Memory B cell (primary cell): ENCODE measurements at regions not wholly inside any gene's neighbourhood (a gene's known extent, or its start where the extent isn't known, plus 50 kb on each side); places are given as distances from the start of the nearest gene placed in this dataset.
"Not testable (repeated sequence)": the region's sequence is repeated elsewhere in the genome, so short reads cannot be mapped to it uniquely, and the experiment has no call there.

Experiments used
- ATAC-seq: fragments of 150-1000 bp; cut with Tn5 transposase; 2 replicates; pipeline ENCODE4 v1.10.0; 2021; ENCODE audit warnings: low read depth, mild to moderate bottlenecking, moderate library complexity
- DNase-seq, 2 donors: peaks; one replicate each; pipeline ENCODE4 v3.0.0; 2022; ENCODE audit warnings: low spot score in 2 of 2
- H3K27ac Mint-ChIP-seq: one replicate; pipeline ENCODE4 v1.8.0; 2022; ENCODE audit warnings: mild to moderate bottlenecking, moderate library complexity, mixed read lengths
- H3K27me3 Mint-ChIP-seq: one replicate; pipeline ENCODE4 v1.8.0; 2022; ENCODE audit warnings: mixed read lengths
- H3K36me3 Mint-ChIP-seq: one replicate; pipeline ENCODE4 v1.8.0; 2022; ENCODE audit warnings: mild to moderate bottlenecking, mixed read lengths
- H3K4me1 Mint-ChIP-seq: one replicate; pipeline ENCODE4 v1.8.0; 2022; ENCODE audit warnings: mixed read lengths
- H3K4me3 Mint-ChIP-seq: one replicate; pipeline ENCODE4 v1.8.0; 2022; ENCODE audit warnings: mild to moderate bottlenecking, moderate library complexity, mixed read lengths
- H3K9me3 Mint-ChIP-seq: one replicate; pipeline ENCODE4 v1.8.0; 2022; ENCODE audit warnings: mixed read lengths

- H3K27me3 Mint-ChIP-seq, ATAC-seq, H3K27ac Mint-ChIP-seq, H3K36me3 Mint-ChIP-seq, DNase-seq, H3K4me1 Mint-ChIP-seq, H3K4me3 Mint-ChIP-seq: not testable (repeated sequence)
- peaks cover 13% of the 10 kb centered on the region for H3K9me3 Mint-ChIP-seq
These were observed 149.8 kb downstream of the DLL1 start for GRCh38 chr6:170141061-170141460.

DNA sequence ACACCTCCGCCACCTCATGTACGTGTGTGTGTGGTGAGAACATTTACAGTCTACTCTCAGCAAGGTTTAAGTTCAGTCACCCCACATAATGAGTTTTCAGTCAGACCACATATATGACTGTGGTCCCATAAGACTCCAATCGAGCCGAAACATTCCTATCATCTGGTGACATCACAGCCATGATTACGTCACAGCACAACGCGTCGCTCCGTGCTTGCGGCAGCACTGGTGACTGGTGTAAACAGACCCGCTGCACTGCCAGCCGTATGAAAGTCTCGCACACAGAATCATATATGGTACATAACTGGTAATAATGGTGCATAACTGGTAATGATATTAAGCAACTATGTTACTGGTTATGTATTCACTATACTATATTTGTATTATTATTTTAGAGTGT, 150.7 kb downstream of the DLL1 start:
- DNase-seq = no peak
- ATAC-seq = no peak
- no peaks in the 10 kb centered on the region for H3K27me3 Mint-ChIP-seq
- H3K4me3 Mint-ChIP-seq = no peak overlapping the region
- H3K36me3 Mint-ChIP-seq = peaks cover 6% of the 10 kb centered on the region
- no peak overlapping the region for H3K27ac Mint-ChIP-seq
- H3K4me1 Mint-ChIP-seq = peaks cover 7% of the 10 kb centered on the region
- H3K9me3 Mint-ChIP-seq = peaks cover 12% of the 10 kb centered on the region

DNA sequence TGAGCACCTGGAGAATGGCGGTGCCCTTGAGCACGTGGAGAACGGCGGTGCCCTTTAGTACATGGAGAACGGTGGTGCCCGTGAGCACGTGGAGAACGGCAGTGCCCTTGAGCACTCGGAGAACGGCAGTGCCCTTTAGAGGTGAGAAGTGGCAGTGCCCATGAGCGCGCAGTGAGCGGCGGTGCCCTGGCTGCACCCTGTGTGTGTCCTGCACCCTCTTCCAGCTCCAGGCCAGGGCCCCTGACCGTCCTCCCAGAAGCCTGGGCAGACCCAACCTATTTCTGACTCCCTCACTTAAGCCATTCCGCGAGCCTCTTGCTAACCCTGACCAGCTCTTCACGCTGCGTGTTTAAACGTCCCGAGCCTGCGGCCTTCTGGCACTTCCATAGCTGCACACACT, 151.3 kb downstream of the DLL1 start:
- Mint-ChIP-seq H3K36me3 (peaks cover 2% of the 10 kb centered on the region), H3K27ac (no peak overlapping the region), H3K9me3 (peaks cover 7% of the 10 kb centered on the region), H3K4me3 (no peak overlapping the region), H3K4me1 (peaks cover 2% of the 10 kb centered on the region), H3K27me3 (no peaks in the 10 kb centered on the region)
- ATAC-seq = no peak
- no peak for DNase-seq

DNA sequence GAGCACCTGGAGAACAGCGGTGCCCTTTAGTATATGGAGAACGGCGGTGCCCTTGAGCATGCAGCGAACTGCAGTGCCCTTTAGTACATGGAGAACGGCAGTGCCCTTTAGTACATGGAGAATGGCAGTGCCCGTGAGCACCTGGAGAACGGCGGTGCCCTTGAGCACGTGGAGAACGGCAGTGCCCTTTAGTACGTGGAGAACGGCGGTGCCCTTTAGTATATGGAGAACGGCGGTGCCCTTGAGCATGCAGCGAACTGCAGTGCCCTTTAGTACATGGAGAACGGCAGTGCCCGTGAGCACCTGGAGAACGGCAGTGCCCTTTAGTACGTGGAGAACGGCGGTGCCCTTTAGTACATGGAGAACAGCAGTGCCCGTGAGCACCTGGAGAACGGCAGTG, 151.8 kb downstream of the DLL1 start:
- not testable (repeated sequence) for ATAC-seq, H3K27me3 Mint-ChIP-seq, H3K4me1 Mint-ChIP-seq, H3K9me3 Mint-ChIP-seq, H3K27ac Mint-ChIP-seq, H3K4me3 Mint-ChIP-seq, DNase-seq, H3K36me3 Mint-ChIP-seq

DNA sequence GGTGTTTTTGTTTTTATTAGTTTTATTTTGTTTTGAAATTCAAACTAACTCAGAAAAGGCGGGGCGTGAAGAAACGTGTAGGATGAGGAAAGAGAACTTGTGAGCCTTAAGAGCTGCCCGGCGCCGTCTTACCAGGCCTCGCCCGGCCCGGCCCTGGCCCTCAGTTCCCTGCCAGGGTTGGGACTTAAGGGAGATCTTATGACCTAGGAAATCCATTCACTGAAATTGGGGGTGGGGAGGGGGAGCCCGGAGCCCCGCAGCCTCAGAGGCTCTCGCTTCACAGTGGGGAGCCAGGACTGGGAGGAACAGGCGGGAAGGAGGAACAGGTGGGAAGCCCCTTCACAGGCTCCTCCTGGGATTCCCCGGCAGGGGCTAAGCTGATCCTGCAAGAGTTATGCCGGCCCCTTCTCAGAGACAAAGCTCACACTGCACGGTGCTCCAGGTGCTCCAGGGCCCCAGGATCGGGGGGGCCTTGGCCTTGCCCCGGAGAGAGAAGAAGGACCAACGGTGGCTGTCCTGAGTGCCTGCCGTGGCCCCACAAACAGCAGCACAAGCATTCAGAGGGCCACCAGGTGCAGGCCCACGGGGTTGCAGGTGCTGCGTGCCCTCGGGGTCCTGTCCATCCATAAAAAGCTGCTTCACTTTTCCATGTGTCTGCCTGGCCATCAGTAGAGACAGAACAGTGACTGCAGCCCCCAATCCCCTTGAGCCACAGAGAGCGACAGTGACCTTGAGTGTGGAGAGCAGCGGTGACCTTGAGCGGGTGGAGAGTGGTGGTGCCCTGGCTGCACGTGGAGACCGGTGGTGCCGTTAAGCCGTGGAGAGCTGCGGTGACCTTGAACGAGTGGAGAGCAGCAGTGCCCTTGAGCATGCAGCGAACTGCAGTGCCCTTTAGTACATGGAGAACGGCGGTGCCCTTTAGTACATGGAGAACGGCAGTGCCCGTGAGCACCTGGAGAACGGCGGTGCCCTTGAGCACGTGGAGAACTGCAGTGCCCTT, 152.7 kb downstream of the DLL1 start:
- no peaks in the 10 kb centered on the region for H3K27me3 Mint-ChIP-seq
- no peak overlapping the region for H3K4me3 Mint-ChIP-seq
- H3K27ac Mint-ChIP-seq = no peak overlapping the region
- no peak for ATAC-seq
- no peaks in the 10 kb centered on the region for H3K4me1 Mint-ChIP-seq
- no peak for DNase-seq
- no peaks in the 10 kb centered on the region for H3K36me3 Mint-ChIP-seq
- peaks cover 5% of the 10 kb centered on the region for H3K9me3 Mint-ChIP-seq

DNA sequence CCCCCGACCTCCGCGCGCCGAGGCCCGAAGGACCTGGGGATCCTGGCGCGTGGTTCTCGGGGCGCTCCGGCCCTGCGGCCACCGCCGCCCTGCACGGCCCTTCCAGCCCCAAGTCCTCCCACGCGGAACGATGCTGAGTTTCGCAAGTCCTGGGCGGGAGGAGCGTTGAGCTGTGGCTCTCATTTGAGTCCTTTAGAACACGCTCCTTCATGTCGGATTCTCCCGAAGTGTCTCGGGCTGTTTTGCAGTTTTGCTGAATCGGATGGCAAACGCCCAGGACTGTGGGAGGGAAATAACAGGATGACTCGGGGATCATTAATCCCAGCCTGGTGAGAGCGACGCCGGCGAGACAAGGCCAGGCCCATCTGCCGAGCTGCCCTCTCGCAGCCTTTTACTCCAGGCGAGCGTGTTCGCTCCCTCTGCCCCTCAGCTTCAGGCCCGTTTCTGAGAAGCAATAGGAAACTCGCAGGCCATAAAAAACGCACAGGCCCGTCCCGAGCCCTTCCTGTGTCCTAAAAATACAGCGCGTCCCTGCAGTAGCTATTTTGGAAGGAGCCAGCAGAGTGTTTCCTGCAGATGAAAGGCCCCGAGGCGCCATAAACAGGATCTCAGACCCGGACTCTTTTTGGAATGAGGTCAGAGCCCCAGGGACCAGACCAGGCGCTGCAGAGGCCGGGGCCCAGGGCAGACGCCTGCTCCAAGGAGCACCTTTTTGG, 153.5 kb downstream of the DLL1 start:
- H3K4me1 Mint-ChIP-seq = no peaks in the 10 kb centered on the region
- no peaks in the 10 kb centered on the region for H3K36me3 Mint-ChIP-seq
- no peak overlapping the region for H3K4me3 Mint-ChIP-seq
- ATAC-seq (no peak), DNase-seq (no peak)
- H3K9me3 Mint-ChIP-seq = peaks cover 5% of the 10 kb centered on the region
- H3K27me3 Mint-ChIP-seq = no peaks in the 10 kb centered on the region
- no peak overlapping the region for H3K27ac Mint-ChIP-seq

DNA sequence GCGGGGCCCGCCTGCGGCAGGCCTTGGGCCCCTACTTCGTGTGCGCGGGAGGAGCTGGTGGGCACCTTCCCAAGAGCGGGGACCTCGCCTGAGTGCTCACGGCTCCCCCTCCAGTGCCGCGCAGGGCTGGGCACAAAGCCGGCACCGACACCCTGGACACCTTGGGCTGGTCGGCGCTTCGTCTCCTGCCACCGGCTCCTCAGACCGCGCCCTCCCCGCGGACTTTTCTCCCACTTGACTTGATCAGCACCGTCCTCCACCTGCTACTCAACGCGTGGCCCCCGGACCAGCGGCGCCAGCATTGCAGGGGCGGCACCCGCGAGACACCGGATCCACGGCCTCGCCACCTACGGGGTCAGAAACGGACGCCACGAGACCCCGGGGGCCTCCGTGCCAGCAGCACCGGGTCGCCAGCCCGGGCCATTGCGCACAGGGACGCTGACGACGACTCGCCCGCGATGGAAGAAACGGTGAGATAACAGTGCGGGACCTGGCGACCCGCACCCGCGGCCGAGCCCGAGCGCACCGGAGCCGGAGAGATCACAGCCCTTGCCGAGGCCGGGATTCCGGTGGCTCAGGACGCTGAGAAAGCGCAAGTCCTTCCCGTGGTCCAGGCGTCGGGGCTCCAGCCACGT, 154.2 kb downstream of the DLL1 start:
- ATAC-seq (no peak), DNase-seq (no peak)
- Mint-ChIP-seq H3K36me3 (no peaks in the 10 kb centered on the region), H3K9me3 (peaks cover 5% of the 10 kb centered on the region), H3K4me1 (no peaks in the 10 kb centered on the region), H3K27ac (no peak overlapping the region), H3K27me3 (no peaks in the 10 kb centered on the region), H3K4me3 (no peak overlapping the region)

DNA sequence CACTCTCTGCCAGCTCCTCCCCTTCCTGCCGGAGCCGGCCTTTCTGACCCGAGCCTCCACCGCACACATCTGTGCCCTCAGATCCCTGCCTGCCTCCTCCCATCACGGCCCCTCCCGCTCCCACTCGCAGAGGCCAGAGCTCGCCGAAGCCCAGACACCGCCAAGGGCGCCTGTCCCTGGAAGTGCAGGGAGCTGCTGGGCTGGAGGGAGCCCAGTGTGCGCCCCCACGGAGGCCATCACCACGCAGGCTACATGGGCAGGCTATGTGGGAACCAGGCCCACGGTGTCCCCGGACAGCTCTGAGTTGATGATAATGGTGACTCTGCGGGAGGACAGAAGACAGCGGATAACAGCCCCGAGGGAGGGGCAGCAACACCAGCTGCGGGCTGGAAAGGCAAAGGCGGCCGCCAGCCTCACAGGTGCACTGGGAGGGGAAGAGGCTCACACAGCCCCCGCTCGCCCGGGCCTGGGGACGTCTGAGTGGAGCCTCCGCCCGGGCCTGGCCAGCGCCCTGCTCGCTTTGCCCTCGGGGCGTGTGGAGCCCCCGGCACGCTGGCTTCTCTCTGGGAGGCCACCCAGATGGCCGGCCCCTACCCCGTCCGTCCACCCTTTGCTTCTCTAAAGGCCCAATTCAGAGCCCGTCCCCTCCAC, 154.9 kb downstream of the DLL1 start:
- Mint-ChIP-seq H3K36me3 (no peaks in the 10 kb centered on the region), H3K4me3 (no peak overlapping the region), H3K27ac (no peak overlapping the region), H3K4me1 (peaks cover 4% of the 10 kb centered on the region), H3K27me3 (peaks cover 4% of the 10 kb centered on the region), H3K9me3 (peaks cover 5% of the 10 kb centered on the region)
- no peak for DNase-seq
- ATAC-seq = no peak

DNA sequence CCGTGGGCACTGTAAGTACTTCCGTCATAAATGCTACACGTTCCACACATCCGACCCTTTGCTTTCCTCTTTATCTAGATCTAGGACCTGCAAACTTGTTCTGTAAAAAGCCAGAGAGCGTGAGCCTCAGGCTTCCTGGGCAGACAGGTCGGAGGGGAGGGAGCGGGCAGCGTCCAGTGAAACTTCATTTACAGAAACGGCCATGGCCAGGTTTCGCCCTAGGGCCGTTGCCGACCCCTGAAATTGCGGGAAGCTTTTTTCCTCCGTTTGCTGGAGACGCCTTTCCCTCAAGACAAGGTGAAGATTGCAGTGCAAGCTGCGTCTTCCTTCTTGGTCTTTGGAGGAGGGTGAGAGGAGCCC, 155.4 kb downstream of the DLL1 start:
- Mint-ChIP-seq H3K9me3 (peaks cover 5% of the 10 kb centered on the region), H3K36me3 (no peaks in the 10 kb centered on the region), H3K27me3 (peaks cover 4% of the 10 kb centered on the region), H3K27ac (no peak overlapping the region), H3K4me3 (no peak overlapping the region), H3K4me1 (peaks cover 4% of the 10 kb centered on the region)
- DNase-seq (no peak), ATAC-seq (no peak)

- Mint-ChIP-seq H3K27me3 (peaks cover 4% of the 10 kb centered on the region), H3K9me3 (peaks cover 5% of the 10 kb centered on the region), H3K4me1 (peaks cover 4% of the 10 kb centered on the region), H3K27ac (no peak overlapping the region), H3K36me3 (no peaks in the 10 kb centered on the region), H3K4me3 (no peak overlapping the region)
- no peak for ATAC-seq
- no peak for DNase-seq
These were observed 156.1 kb downstream of the DLL1 start for GRCh38 chr6:170134471-170135440.

DNA sequence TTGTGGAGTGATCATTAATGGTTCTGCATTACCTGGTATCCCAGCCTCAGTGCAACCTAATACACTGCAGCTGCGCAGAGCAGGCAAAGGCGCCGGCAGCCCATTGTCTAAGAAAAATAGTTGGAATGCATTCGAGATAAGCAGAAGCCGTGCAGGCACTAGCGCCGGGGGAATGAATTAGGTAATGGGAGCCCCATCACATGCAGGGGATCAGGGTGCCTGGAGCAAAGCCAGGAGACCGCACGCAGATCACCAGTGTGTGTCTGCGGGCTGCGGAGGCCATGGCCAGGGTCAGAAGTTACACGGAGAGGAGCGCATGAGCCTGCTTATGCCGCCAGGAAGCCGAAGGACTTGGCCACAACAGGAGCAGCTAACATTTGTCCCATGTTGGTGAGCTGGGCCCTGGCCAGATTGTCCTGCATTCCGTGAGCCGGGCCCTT, 156.8 kb downstream of the DLL1 start:
- no peak for ATAC-seq
- H3K4me3 Mint-ChIP-seq = no peak overlapping the region
- peaks cover 5% of the 10 kb centered on the region for H3K9me3 Mint-ChIP-seq
- DNase-seq = no peak
- H3K36me3 Mint-ChIP-seq = no peaks in the 10 kb centered on the region
- peaks cover 4% of the 10 kb centered on the region for H3K4me1 Mint-ChIP-seq
- H3K27me3 Mint-ChIP-seq = peaks cover 4% of the 10 kb centered on the region
- H3K27ac Mint-ChIP-seq = no peak overlapping the region

DNA sequence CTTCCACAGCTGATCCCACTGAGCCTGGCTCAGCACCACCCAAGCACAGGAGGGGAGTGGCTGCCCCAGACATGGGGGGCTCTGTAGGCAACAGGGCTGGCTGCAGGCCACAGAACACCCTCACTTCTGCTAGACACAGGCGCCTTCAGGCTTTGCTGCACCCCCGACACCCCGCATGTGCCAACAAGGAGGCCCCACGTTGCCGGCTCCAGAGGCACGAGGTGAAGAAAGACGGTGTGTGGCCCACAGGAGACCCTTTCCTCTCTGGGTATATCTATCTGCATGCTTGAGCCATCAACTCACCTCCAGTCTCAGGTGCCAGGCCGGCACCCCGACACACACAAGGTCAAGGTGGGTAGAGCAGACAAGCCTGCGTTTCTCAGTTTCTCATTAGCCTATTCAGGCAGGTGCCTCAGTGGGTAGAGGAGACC, 158.3 kb downstream of the DLL1 start:
- Mint-ChIP-seq H3K4me1 (peaks cover 4% of the 10 kb centered on the region), H3K27ac (no peak overlapping the region), H3K4me3 (no peak overlapping the region), H3K27me3 (peaks cover 6% of the 10 kb centered on the region), H3K36me3 (no peaks in the 10 kb centered on the region), H3K9me3 (no peaks in the 10 kb centered on the region)
- ATAC-seq (no peak), DNase-seq (no peak)

- Mint-ChIP-seq H3K4me1 (peaks cover 4% of the 10 kb centered on the region), H3K27ac (no peak overlapping the region), H3K36me3 (no peaks in the 10 kb centered on the region), H3K9me3 (no peaks in the 10 kb centered on the region), H3K4me3 (no peak overlapping the region), H3K27me3 (peaks cover 6% of the 10 kb centered on the region)
- no peak for ATAC-seq
- no peak for DNase-seq
These were observed 158.8 kb downstream of the DLL1 start for GRCh38 chr6:170132011-170132521.
